ENCODE measurements at regions not wholly inside any gene's neighbourhood (a gene's known extent, or its start where the extent isn't known, plus 50 kb on each side); places are given as distances from the start of the nearest gene placed in this dataset.

- Histone ChIP-seq H3K4me3 (replicated peaks; ENCODE audit: insufficient read depth, low read length) (no peak overlapping the region), H3K27ac (replicated peaks) (no peak overlapping the region), H3K27me3 (ENCODE audit: insufficient read depth, poor library complexity, severe bottlenecking) (no peaks in the 10 kb centered on the region)
- no peak for DNase-seq (ENCODE audit: low read depth in 1 of 2, low spot score in 1 of 2)
- TF ChIP-seq POLR2AphosphoS5 (IDR thresholded peaks at IDR 0.05; ENCODE audit: low read depth) (no peak), REST (IDR thresholded peaks at IDR 0.05; ENCODE audit: insufficient replicate concordance, low read depth) (no peak), SPI1 (IDR thresholded peaks at IDR 0.05; ENCODE audit: borderline replicate concordance, low read depth) (no peak), CTCF (IDR thresholded peaks at IDR 0.05; ENCODE audit: insufficient read depth, low read length) (no peak), GABPA (IDR thresholded peaks at IDR 0.05; ENCODE audit: low read depth) (no peak)
Observed at GRCh38 chr2:103004426-103004942, 242.7 kb downstream of the TMEM182 start.

GRCh38 chr2:103005393-103005792, 243.6 kb downstream of the TMEM182 start:
- TF ChIP-seq SPI1 (IDR thresholded peaks at IDR 0.05; ENCODE audit: borderline replicate concordance, low read depth) (no peak), GABPA (IDR thresholded peaks at IDR 0.05; ENCODE audit: low read depth) (no peak), CTCF (IDR thresholded peaks at IDR 0.05; ENCODE audit: insufficient read depth, low read length) (no peak), REST (IDR thresholded peaks at IDR 0.05; ENCODE audit: insufficient replicate concordance, low read depth) (no peak), POLR2AphosphoS5 (IDR thresholded peaks at IDR 0.05; ENCODE audit: low read depth) (no peak)
- Histone ChIP-seq H3K27ac (replicated peaks) (no peak overlapping the region), H3K4me3 (replicated peaks; ENCODE audit: insufficient read depth, low read length) (no peak overlapping the region), H3K27me3 (ENCODE audit: insufficient read depth, poor library complexity, severe bottlenecking) (no peaks in the 10 kb centered on the region)
- no peak for DNase-seq (ENCODE audit: low read depth in 1 of 2, low spot score in 1 of 2)

DNA sequence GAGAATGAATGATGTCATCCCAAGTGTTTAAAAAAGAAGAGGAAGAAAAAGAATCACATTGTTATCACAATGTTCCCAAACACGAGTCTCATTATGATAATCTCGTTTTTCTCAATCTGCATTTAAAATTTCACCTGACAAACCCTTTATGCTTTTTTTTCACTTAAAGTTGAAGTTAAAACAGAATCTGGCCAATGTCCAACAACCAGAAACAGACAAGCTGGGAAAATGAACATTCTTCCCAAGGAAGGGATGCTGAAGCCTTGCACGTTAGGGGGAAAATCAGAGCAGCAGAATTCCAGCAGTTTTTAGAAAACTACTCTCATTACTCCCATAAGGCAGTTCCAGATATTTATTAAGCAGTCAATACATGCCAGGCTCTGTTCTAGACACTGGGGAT, 245.3 kb downstream of the TMEM182 start:
- Histone ChIP-seq H3K27ac (replicated peaks) (no peak overlapping the region), H3K4me3 (replicated peaks; ENCODE audit: insufficient read depth, low read length) (no peak overlapping the region), H3K27me3 (ENCODE audit: insufficient read depth, poor library complexity, severe bottlenecking) (no peaks in the 10 kb centered on the region)
- no peak for DNase-seq (ENCODE audit: low read depth in 1 of 2, low spot score in 1 of 2)
- no peak for TF ChIP-seq REST (IDR thresholded peaks at IDR 0.05; ENCODE audit: insufficient replicate concordance, low read depth)
- TF ChIP-seq GABPA (IDR thresholded peaks at IDR 0.05; ENCODE audit: low read depth): no peak
- TF ChIP-seq SPI1 (IDR thresholded peaks at IDR 0.05; ENCODE audit: borderline replicate concordance, low read depth): no peak
- TF ChIP-seq POLR2AphosphoS5 (IDR thresholded peaks at IDR 0.05; ENCODE audit: low read depth): no peak
- TF ChIP-seq CTCF (IDR thresholded peaks at IDR 0.05; ENCODE audit: insufficient read depth, low read length): no peak
